DMS53 (cell line): ENCODE measurements at regions not wholly inside any gene's neighbourhood (a gene's known extent, or its start where the extent isn't known, plus 50 kb on each side); places are given as distances from the start of the nearest gene placed in this dataset.

Experiments used
- DNase-seq: peaks from one replicate; lab custom pipeline; 2025; lab: John Stamatoyannopoulos, UW

DNA sequence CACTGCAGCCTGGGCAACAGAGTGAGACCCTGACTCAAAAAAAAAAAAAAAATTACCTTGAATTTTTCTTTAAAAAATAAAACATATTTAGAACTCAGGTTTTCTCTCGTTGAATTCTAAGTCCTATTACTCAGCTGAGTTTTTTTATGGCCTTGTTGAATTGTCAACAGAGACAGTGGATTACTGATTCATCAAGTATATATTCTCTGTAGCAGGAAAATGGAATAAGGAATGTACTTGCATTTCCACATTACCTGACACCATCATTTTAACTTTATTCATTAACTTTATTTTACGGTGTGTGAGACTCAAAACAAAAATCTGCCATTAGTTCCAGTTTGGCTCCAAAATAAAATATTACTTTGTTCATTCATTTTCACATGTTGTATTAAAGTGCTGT, 53.8 kb upstream of the APP start:
- DNase-seq, result no peak
